ENCODE measurements at regions not wholly inside any gene's neighbourhood (a gene's known extent, or its start where the extent isn't known, plus 50 kb on each side); places are given as distances from the start of the nearest gene placed in this dataset.
"Not testable (repeated sequence)": the region's sequence is repeated elsewhere in the genome, so short reads cannot be mapped to it uniquely, and the experiment has no call there.

DNA sequence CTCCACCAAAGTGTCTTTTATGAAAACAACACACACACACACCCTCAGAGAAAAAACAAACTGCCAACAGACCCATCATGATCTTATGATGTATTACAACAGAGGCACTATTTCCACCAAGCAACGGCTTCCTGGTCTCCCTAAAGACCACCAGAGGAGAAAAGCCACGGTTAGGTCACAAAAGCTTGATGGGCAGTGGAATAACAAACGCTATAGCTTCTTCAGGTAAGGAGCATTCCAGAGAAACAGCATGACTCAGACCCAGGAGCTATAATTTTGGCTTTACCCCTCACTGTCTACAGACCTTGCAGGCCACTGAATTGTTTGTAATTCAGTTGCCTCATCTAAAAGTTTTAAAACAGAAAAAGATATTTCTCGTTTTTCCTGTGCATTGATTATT is 105.7 kb upstream of the GPR141 start:
- no peak overlapping the region for H3K56ac ChIP-seq (ENCODE audit: low read length)
- H3K9ac ChIP-seq (ENCODE audit: low read length), result no peak overlapping the region
- no peak overlapping the region for H4K5ac ChIP-seq (ENCODE audit: low read length)
- H2BK15ac ChIP-seq (replicated peaks; ENCODE audit: low read depth), result no peak overlapping the region
- no peak overlapping the region for H2BK5ac ChIP-seq (ENCODE audit: low read length)
- H3K18ac ChIP-seq (ENCODE audit: low read length), result no peak overlapping the region
- no peak overlapping the region for H4K8ac ChIP-seq (ENCODE audit: low read depth, low read length)
- H2BK120ac ChIP-seq (ENCODE audit: low read depth, low read length), result no peak overlapping the region
- H3K4me2 ChIP-seq (ENCODE audit: low read length), result no peak overlapping the region
- no peaks in the 10 kb centered on the region for H3K4me1 ChIP-seq (ENCODE audit: control insufficient read depth, low read depth, low read length)
- no peaks in the 10 kb centered on the region for H3K36me3 ChIP-seq (ENCODE audit: control insufficient read depth, insufficient read depth, low read length)
- no peak overlapping the region for H3K27ac ChIP-seq (ENCODE audit: low read depth, low read length)
- no peaks in the 10 kb centered on the region for H3K79me2 ChIP-seq (ENCODE audit: control insufficient read depth, insufficient read depth, low read length)
- H3K4ac ChIP-seq (ENCODE audit: low read depth, low read length), result no peak overlapping the region
- H3K4me3 ChIP-seq (ENCODE audit: low read length), result no peak overlapping the region
- H3K23ac ChIP-seq (ENCODE audit: low read length), result no peak overlapping the region
- WGBS (ENCODE audit: extremely low coverage, insufficient coverage, low lambda C conversion rate), result no CpG with 5 or more reads among the region's 4 CpGs
- no peaks in the 10 kb centered on the region for H3K79me1 ChIP-seq (ENCODE audit: low read length)
- DNase-seq, result peak; percentile 26
- H3K27me3 ChIP-seq (ENCODE audit: insufficient read depth, low read length, poor library complexity), result no peaks in the 10 kb centered on the region
- H2AK5ac ChIP-seq (ENCODE audit: low read length), result no peak overlapping the region

DNA sequence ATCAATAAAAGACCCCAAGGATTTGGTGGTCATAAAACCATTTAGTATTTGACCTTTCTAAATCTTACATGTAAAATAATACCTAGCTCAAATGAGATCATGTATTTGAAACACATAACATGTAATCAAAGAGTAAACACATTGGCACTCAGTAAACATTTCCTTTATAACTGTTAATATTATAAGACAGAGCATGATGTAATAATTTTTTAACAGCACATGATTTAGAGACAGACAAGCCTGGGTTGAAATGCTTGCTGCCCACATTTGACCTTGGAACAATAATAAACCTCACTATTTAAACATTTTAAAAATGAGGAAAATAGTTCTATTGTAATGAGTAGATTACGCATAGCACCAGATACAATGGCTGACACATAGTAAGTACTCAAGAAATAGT is 105.2 kb upstream of the GPR141 start:
- Histone ChIP-seq H3K56ac (ENCODE audit: low read length) (no peak overlapping the region), H3K79me2 (ENCODE audit: control insufficient read depth, insufficient read depth, low read length) (no peaks in the 10 kb centered on the region), H3K27me3 (ENCODE audit: insufficient read depth, low read length, poor library complexity) (no peaks in the 10 kb centered on the region), H3K18ac (ENCODE audit: low read length) (no peak overlapping the region), H3K4me2 (ENCODE audit: low read length) (no peak overlapping the region), H3K9ac (ENCODE audit: low read length) (no peak overlapping the region), H3K27ac (ENCODE audit: low read depth, low read length) (no peak overlapping the region), H4K5ac (ENCODE audit: low read length) (no peak overlapping the region), H2BK5ac (ENCODE audit: low read length) (no peak overlapping the region), H3K36me3 (ENCODE audit: control insufficient read depth, insufficient read depth, low read length) (no peaks in the 10 kb centered on the region), H2BK120ac (ENCODE audit: low read depth, low read length) (no peak overlapping the region), H3K4ac (ENCODE audit: low read depth, low read length) (no peak overlapping the region), H3K4me3 (ENCODE audit: low read length) (no peak overlapping the region), H4K8ac (ENCODE audit: low read depth, low read length) (no peak overlapping the region), H2AK5ac (ENCODE audit: low read length) (no peak overlapping the region), H3K79me1 (ENCODE audit: low read length) (no peaks in the 10 kb centered on the region), H3K23ac (ENCODE audit: low read length) (no peak overlapping the region), H3K4me1 (ENCODE audit: control insufficient read depth, low read depth, low read length) (no peaks in the 10 kb centered on the region), H2BK15ac (replicated peaks; ENCODE audit: low read depth) (no peak overlapping the region)
- no peak for DNase-seq
- no CpG with 5 or more reads among the region's 1 CpG for WGBS (ENCODE audit: extremely low coverage, insufficient coverage, low lambda C conversion rate)

DNA sequence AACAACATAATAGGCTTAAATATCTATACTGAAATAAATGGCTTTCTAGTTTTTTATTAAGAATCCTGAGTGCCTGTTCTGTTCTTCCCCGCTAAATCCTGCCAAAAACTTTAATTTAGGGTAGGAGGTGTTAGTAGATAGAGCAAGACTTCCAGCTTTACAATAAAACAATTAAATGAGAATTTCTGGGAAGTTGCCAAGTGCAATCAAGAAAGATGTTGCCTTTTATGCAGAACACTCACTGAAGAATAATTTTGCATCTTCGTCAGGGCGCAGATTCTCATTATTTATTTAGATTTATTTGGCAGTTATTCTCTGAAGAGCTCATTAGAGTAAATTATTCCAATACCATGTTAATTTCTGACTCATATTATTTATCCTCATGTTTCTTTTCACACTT is 103.2 kb upstream of the GPR141 start:
- Histone ChIP-seq H3K4me1 (ENCODE audit: control insufficient read depth, low read depth, low read length) (no peaks in the 10 kb centered on the region), H2BK120ac (ENCODE audit: low read depth, low read length) (no peak overlapping the region), H4K5ac (ENCODE audit: low read length) (no peak overlapping the region), H3K79me2 (ENCODE audit: control insufficient read depth, insufficient read depth, low read length) (no peaks in the 10 kb centered on the region), H3K18ac (ENCODE audit: low read length) (no peak overlapping the region), H3K56ac (ENCODE audit: low read length) (no peak overlapping the region), H3K4me3 (ENCODE audit: low read length) (no peak overlapping the region), H2BK15ac (replicated peaks; ENCODE audit: low read depth) (no peak overlapping the region), H3K4me2 (ENCODE audit: low read length) (no peak overlapping the region), H3K9ac (ENCODE audit: low read length) (no peak overlapping the region), H2BK5ac (ENCODE audit: low read length) (no peak overlapping the region), H3K27me3 (ENCODE audit: insufficient read depth, low read length, poor library complexity) (no peaks in the 10 kb centered on the region), H3K36me3 (ENCODE audit: control insufficient read depth, insufficient read depth, low read length) (no peaks in the 10 kb centered on the region), H3K79me1 (ENCODE audit: low read length) (no peaks in the 10 kb centered on the region), H3K27ac (ENCODE audit: low read depth, low read length) (no peak overlapping the region), H2AK5ac (ENCODE audit: low read length) (no peak overlapping the region), H3K23ac (ENCODE audit: low read length) (no peak overlapping the region), H3K4ac (ENCODE audit: low read depth, low read length) (no peak overlapping the region), H4K8ac (ENCODE audit: low read depth, low read length) (no peak overlapping the region)
- DNase-seq, result no peak
- no CpG with 5 or more reads among the region's 3 CpGs for WGBS (ENCODE audit: extremely low coverage, insufficient coverage, low lambda C conversion rate)

DNA sequence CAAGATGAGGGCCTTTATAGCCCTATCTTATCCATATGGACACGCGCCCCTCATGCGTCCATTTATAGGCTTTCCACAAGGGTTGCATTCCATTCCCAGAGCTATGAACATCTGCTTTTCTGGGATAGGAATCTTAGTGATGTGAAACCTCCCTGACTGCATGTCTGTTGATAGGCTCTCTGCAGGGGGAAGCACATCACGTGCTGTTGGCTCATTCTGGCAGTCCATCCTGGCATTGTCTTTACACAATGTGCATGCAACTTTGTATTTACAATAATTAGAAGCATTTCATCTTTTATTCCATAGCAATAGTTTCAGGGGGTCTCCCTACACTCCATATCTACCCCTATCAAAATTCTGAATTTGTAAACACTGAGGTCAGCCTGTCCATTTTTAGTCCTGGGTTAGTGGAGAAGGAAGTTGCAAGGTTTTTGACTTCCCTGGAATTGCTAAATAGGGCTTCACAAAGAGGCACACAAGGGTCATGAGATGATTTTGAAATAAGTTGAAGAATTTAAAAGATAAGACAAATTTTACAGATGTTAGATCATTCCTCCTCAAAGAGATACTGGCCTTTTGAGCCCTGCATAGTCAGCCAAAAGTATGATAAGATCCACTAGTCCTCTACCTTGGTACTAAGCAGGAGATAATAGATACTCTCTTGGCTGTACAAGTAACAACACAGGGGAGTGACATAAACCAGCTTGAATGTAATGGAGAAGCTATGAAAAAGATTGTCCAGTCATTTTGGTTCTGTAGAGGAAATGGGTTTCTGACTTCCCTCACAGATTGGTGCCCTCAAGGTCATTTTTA is 98.7 kb upstream of the GPR141 start:
- not testable (repeated sequence) for H4K8ac ChIP-seq (ENCODE audit: low read depth, low read length); H3K4me3 ChIP-seq (ENCODE audit: low read length); H2AK5ac ChIP-seq (ENCODE audit: low read length); H3K18ac ChIP-seq (ENCODE audit: low read length); DNase-seq; H3K4me1 ChIP-seq (ENCODE audit: control insufficient read depth, low read depth, low read length); H3K79me2 ChIP-seq (ENCODE audit: control insufficient read depth, insufficient read depth, low read length); H2BK120ac ChIP-seq (ENCODE audit: low read depth, low read length); H3K56ac ChIP-seq (ENCODE audit: low read length); H4K5ac ChIP-seq (ENCODE audit: low read length); H3K4me2 ChIP-seq (ENCODE audit: low read length); H2BK5ac ChIP-seq (ENCODE audit: low read length); H3K27me3 ChIP-seq (ENCODE audit: insufficient read depth, low read length, poor library complexity); H3K4ac ChIP-seq (ENCODE audit: low read depth, low read length); H3K23ac ChIP-seq (ENCODE audit: low read length); H3K9ac ChIP-seq (ENCODE audit: low read length); H3K79me1 ChIP-seq (ENCODE audit: low read length); H2BK15ac ChIP-seq (replicated peaks; ENCODE audit: low read depth); H3K27ac ChIP-seq (ENCODE audit: low read depth, low read length); H3K36me3 ChIP-seq (ENCODE audit: control insufficient read depth, insufficient read depth, low read length)
- no CpG with 5 or more reads among the region's 4 CpGs for WGBS (ENCODE audit: extremely low coverage, insufficient coverage, low lambda C conversion rate)

DNA sequence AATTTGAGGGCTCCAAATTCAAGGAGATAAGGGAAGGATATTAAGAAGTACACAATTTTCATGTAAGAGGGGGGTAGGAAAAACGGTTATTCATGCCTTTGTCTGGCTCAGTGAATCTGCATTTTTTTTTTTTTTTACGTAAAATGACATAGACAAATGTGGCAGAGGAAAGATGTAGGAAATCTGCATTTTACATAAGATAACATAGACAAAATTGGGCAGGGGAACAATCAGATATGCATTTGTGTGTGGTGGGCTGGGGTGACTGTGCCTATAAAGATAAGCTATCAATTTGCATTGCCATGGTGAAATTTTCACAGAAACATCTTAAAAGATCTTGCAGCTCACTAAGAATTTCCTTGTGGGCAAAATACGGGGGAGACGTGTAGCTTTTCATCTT is 92.7 kb upstream of the GPR141 start:
- H2AK5ac ChIP-seq (ENCODE audit: low read length), result no peak overlapping the region
- no peak overlapping the region for H4K5ac ChIP-seq (ENCODE audit: low read length)
- no peak overlapping the region for H2BK120ac ChIP-seq (ENCODE audit: low read depth, low read length)
- no peak overlapping the region for H3K4me2 ChIP-seq (ENCODE audit: low read length)
- DNase-seq, result no peak
- H2BK15ac ChIP-seq (replicated peaks; ENCODE audit: low read depth), result no peak overlapping the region
- no peaks in the 10 kb centered on the region for H3K4me1 ChIP-seq (ENCODE audit: control insufficient read depth, low read depth, low read length)
- H3K4me3 ChIP-seq (ENCODE audit: low read length), result no peak overlapping the region
- no peak overlapping the region for H3K4ac ChIP-seq (ENCODE audit: low read depth, low read length)
- no peaks in the 10 kb centered on the region for H3K79me1 ChIP-seq (ENCODE audit: low read length)
- H3K36me3 ChIP-seq (ENCODE audit: control insufficient read depth, insufficient read depth, low read length), result no peaks in the 10 kb centered on the region
- no peak overlapping the region for H3K18ac ChIP-seq (ENCODE audit: low read length)
- no peaks in the 10 kb centered on the region for H3K27me3 ChIP-seq (ENCODE audit: insufficient read depth, low read length, poor library complexity)
- H2BK5ac ChIP-seq (ENCODE audit: low read length), result no peak overlapping the region
- no peak overlapping the region for H3K23ac ChIP-seq (ENCODE audit: low read length)
- no peak overlapping the region for H3K56ac ChIP-seq (ENCODE audit: low read length)
- no CpG with 5 or more reads among the region's 4 CpGs for WGBS (ENCODE audit: extremely low coverage, insufficient coverage, low lambda C conversion rate)
- no peak overlapping the region for H3K9ac ChIP-seq (ENCODE audit: low read length)
- H3K27ac ChIP-seq (ENCODE audit: low read depth, low read length), result no peak overlapping the region
- H3K79me2 ChIP-seq (ENCODE audit: control insufficient read depth, insufficient read depth, low read length), result no peaks in the 10 kb centered on the region
- no peak overlapping the region for H4K8ac ChIP-seq (ENCODE audit: low read depth, low read length)

DNA sequence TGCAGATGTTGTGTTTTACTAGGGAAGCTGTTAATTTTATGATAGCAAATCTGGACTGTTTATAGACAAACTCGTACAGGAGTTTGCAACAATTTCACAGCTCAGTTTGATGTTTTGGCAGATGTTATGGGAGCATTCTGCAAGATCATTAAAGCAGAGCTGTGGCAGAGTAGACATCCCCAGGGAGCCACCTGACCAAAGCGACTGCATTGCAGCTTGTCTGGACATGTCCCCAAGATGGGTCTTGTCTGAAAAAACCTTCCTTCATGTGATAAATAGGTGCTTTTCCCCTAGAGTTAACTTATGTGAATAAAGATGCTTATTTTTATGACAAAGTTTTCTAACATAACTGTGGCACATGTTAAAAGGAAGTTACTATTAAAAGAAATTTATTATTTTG is 91.2 kb upstream of the GPR141 start:
- Histone ChIP-seq H3K4ac (ENCODE audit: low read depth, low read length) (no peak overlapping the region), H3K4me2 (ENCODE audit: low read length) (no peak overlapping the region), H3K18ac (ENCODE audit: low read length) (no peak overlapping the region), H3K27me3 (ENCODE audit: insufficient read depth, low read length, poor library complexity) (no peaks in the 10 kb centered on the region), H3K4me1 (ENCODE audit: control insufficient read depth, low read depth, low read length) (no peaks in the 10 kb centered on the region), H3K79me1 (ENCODE audit: low read length) (no peaks in the 10 kb centered on the region), H3K4me3 (ENCODE audit: low read length) (no peak overlapping the region), H3K23ac (ENCODE audit: low read length) (no peak overlapping the region), H2AK5ac (ENCODE audit: low read length) (no peak overlapping the region), H3K9ac (ENCODE audit: low read length) (no peak overlapping the region), H3K36me3 (ENCODE audit: control insufficient read depth, insufficient read depth, low read length) (no peaks in the 10 kb centered on the region), H3K79me2 (ENCODE audit: control insufficient read depth, insufficient read depth, low read length) (no peaks in the 10 kb centered on the region), H3K27ac (ENCODE audit: low read depth, low read length) (no peak overlapping the region), H2BK5ac (ENCODE audit: low read length) (no peak overlapping the region), H3K56ac (ENCODE audit: low read length) (no peak overlapping the region), H2BK120ac (ENCODE audit: low read depth, low read length) (no peak overlapping the region), H4K8ac (ENCODE audit: low read depth, low read length) (no peak overlapping the region), H4K5ac (ENCODE audit: low read length) (no peak overlapping the region), H2BK15ac (replicated peaks; ENCODE audit: low read depth) (no peak overlapping the region)
- no CpG with 5 or more reads among the region's 2 CpGs for WGBS (ENCODE audit: extremely low coverage, insufficient coverage, low lambda C conversion rate)
- DNase-seq, result no peak

Data from mesendoderm (in vitro differentiated cells).